ENCODE measurements at regions not wholly inside any gene's neighbourhood (a gene's known extent, or its start where the extent isn't known, plus 50 kb on each side); places are given as distances from the start of the nearest gene placed in this dataset.
A peak's percentile ranks its signal among the peaks of the same experiment; 100 is the strongest.
"Not testable (repeated sequence)": the region's sequence is repeated elsewhere in the genome, so short reads cannot be mapped to it uniquely, and the experiment has no call there.

DNA sequence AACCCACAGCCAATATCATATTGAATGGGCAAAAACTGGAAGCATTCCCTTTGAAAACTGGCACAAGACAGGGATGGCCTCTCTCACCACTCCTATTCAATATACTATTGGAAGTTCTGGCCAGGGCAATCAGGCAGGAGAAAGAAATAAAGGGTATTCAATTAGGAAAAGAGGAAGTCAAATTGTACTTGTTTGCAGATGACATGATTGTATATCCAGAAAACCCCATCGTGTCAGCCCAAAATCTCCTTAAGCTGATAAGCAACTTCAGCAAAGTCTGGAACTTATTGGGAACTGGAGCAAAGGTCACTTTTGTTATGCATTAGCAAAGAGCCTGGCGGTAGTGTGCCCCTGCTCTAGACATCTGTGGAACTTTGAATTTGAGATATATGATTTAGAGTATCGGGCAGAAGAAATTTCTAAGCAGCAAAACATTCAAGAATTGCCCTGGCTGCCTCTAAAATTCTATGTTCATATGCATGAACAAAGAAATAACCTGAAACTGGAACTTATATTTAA is 53.4 kb upstream of the PSMA1 start:
- DNase-seq (ENCODE audit: low read depth in 2 of 2), result not testable (repeated sequence)

DNA sequence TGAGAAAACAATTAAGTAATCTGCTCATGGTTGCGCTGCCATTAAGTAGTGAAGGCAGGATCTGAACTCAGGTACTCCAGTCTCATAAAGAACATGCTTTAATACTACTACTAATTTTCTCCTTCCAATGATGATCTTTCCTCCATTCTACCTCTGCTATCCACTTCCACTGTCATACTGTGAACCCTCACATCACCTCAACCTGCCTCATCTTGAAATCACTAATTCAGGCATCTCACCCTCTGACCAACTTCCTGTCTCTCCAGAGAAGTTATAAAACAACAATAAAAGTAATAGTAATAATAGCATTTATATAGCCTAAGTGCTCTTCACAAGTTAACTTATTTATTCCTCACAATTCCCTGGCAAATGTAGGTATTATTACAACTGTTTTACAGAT is 57.1 kb upstream of the PSMA1 start:
- no peak for DNase-seq (ENCODE audit: low read depth in 2 of 2)

DNA sequence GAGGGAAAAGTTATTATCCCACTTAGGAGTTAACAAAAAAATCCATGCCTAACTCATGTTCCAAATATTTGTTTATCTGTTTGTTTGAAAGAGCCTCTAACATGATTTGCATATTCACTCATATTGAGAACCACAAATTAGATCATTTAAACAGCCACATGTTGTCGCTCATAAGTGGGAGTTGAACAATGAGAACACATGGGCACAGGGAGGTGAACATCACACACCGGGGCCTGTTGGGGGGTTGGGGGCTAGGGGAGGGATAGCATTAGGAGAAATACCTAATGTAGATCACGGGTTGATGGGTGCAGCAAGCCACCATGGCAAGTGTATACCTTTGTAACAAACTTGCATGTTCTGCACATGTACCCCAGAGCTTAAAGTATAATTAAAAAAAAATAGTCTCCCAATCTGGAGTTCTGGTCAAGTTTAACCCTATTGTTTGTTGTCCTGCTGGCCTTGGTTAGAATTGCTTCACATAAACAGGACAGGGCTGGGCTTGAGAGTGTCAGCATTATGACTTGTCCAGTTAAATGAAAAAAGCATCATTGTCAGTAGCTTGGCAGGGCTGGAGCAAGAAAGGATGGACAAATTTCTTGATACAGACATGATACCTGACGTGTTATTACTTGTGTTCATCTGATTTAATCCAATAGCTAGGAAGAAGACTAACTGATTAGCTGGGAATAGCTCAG is 57.8 kb upstream of the PSMA1 start:
- no peak for DNase-seq (ENCODE audit: low read depth in 2 of 2)

DNA sequence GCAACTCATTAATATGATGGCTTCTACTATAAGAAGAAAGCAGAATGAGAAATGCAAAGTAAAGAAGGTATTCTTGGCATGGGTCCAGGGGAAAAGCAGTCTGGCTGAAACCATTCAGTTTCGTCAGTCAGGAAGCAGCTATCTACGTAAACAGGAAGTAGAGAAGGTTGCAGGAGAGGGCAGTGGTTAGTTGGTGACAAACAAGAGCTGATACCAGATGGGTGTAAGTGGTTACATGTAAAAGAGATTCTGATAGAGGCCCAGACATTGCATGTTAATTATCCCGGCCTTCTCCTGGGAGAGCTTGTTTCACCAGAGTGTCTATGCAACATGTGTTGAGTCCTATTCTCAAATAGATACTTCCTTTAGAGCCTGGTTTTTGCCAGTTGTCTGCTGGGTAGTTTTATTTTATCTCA is 58.4 kb upstream of the PSMA1 start:
- peak; percentile 10 to 17 for DNase-seq (ENCODE audit: low read depth in 2 of 2)

DNA sequence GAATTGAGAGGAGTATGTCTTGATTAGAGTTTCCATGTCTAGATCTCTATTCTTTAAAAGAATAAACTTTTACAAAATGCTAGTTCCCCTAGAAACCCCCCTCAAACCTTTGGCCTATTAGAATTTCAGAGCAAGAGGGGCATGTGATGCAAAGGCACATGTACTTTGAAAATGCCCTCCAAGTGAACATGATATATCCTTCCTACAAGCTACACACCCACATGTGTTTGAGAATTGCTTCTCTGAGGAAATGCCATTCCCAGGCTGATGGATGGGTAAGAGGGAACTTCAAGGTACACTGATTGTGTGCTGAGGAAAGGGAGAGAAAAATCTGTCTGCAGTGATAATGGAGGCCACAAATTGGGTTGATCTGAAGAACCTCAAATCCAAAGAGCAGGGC is 59.5 kb upstream of the PSMA1 start:
- no peak for DNase-seq (ENCODE audit: low read depth in 2 of 2)

DNA sequence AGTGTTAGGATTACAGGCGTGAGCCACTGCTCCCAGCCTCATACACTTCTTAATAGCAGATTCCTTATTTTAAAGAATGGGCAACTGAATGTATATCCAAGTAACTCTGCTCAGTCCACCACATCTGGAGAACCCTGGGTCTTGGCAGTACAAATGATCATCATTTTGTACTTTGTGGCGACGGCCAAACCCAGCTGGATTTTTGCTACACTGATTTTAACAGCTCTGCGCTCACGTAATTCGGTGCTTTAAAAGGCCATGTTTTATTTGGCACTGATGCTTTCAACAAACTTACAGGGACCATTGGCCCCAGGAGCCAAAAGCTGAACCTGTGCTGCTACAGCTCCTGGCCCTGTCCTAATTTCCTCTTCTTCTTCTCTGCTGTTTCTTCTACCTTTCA is 60.8 kb upstream of the PDE3B start:
- DNase-seq (ENCODE audit: low read depth in 2 of 2), result no peak

DNA sequence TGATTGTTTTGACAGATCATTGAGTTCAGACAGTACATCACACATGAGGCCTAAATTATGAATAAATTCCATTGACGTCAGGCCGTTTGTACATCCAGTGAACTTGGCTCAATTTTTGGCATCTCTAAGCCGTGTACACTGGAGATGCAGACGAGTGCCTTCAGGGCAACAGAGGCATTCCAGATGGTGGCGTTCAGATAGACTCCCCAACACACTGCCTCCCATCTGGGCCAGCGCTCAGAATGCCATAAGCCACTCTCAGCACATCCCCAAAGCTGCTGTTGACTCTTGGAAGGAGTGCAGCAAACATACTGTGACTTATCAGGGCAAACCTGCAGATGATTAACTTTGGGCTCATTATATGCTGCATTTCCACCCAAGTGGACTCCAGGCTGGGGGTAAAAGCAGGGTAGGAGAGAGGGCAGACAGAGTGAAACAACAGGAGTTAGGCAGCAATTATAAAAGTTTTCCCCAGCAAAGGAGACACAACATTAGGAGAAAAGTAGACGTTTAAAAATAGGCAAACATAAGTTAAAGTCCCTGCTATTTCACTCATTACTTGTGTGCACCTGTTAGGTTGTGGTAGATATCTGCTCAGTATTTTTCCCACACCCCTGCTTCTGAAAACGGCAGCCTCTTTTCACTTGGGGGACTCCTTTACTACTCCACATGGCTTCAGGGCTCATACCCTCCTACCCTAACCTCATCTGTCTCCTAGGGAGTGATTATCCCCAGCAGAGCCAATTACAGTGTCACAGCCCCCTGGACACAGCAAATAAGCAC is 60.2 kb upstream of the PDE3B start:
- DNase-seq (ENCODE audit: low read depth in 2 of 2), result no peak

DNA sequence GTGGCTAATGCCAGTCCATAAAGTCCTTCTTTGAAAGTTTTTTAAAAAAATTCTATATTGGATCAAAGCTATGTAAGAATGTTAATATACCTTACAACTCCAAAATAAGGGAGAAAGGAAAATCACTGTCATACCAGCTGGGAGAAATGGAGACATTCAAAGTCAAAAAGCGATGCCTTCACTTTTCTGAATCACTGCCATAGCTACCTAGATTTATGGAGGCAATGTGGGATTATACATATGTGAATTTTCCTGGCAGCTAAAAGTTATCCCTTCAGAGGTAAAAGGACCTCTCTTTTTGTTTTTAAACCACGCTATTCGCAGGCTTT is 59.6 kb upstream of the PDE3B start:
- no peak for DNase-seq (ENCODE audit: low read depth in 2 of 2)

DNA sequence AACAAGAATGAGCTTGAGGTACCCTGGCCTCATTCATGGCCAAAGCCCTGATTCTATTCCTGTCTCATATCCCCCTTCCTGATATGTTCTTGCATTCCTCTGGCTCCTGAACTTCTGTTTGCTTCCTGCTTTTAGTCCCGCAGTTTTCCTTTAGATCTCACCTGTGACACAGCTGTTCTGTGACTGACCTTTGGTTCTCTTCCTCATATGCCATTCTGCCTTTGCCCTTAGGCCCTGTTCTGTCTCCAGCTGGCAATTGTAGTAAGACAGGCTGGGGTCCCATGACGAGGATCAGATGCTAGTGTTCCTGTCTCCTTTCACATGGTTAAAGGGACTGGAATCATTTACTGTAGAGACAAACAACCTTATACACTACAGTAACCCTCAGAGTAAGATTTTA is 59.0 kb upstream of the PDE3B start:
- DNase-seq (ENCODE audit: low read depth in 2 of 2), result no peak

DNA sequence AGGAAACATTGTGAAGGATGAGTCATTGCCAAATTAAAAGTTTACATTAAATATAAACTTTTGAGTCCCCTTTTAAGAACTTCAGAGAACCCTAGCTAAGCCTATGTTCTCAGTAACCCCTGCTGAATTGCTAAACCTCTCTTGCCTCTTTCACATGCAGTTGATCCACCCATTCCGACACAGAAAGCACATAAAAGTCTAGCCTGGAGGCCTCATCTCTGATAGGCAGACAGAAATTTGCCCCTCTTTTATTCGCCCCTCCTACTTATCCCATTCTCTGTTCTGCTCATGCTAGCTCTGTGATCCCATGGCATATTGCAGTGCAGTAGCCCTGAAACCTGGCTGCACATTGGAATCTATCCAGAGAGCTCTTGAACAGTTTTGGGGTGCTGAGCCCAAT is 58.2 kb upstream of the PDE3B start:
- no peak for DNase-seq (ENCODE audit: low read depth in 2 of 2)

DNA sequence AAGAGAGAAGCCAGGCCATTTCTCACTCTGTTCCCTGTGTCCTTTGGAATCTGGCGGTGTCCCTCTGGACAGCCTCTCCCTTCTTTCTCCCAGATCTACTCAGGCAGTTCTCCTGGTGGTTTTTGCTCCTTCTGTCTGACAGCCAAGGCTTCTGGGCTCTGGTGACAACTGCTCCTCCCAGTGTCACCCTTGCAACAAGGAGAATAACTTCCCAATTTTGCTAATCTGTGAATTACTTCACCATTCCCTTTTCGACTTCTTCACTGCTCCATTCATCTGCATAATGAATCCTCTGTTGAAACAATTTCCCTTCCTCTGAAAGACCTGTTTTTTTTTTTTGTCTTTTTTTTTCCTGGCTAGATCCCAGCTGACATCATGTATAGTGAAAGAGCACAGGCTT is 56.3 kb upstream of the PDE3B start:
- no peak for DNase-seq (ENCODE audit: low read depth in 2 of 2)

DNA sequence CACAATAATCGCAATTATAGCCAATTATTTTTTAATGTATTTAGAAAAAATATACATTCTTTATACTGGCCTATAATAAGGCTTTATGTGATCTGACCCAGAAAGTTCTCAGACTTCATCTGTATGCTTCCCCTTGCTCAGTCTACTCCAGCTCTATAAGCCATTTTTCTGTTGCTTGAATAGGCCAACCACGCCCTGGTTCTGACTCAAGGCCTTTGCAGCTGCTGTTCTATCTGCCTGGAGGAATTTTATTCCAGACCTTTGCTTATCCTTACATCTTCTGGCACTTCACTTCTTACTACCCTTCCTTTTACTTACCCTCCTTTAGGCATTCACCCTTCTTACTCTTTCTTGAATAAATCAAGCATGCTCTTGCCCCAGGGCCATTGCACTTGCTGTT is 54.9 kb upstream of the PDE3B start:
- no peak for DNase-seq (ENCODE audit: low read depth in 2 of 2)

DNA sequence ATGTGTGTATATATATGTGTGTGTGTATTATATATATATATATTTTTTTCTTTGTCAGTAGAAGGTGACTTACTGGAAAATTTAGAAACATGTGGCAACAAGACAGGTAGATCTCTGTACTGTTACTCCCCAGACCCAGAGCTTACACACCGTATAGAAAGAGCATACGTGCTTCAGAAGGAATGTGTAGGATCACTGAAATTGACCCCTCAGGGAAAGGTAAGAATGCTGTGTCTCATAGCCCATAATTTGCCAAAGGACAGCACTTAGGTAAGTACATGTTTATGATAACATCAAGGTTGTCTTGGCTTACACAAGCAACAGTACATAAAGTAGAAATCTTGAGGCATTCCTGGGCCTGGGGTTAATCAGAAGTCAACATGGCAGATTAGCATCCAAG is 54.2 kb upstream of the PDE3B start:
- no peak for DNase-seq (ENCODE audit: low read depth in 2 of 2)

DNA sequence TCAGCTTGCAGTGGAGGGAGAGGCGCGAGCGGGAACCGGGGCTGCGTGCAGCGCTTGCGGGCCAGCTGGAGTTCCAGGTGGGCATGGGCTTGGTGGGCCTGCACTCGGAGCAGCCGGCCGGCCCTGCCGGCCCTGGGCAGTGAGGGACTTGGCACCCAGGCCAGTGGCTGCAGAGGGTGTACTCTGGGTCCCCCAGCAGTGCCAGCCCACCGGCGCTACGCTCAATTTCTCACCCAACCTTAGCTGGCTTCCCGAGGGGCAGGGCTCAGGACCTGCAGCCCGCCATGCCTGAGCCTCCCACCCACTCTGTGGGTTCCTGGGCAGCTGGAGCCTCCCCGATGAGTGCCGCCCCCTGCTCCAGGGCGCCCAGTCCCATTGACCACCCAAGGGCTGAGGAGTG is 52.6 kb upstream of the PDE3B start:
- not testable (repeated sequence) for DNase-seq (ENCODE audit: low read depth in 2 of 2)

DNA sequence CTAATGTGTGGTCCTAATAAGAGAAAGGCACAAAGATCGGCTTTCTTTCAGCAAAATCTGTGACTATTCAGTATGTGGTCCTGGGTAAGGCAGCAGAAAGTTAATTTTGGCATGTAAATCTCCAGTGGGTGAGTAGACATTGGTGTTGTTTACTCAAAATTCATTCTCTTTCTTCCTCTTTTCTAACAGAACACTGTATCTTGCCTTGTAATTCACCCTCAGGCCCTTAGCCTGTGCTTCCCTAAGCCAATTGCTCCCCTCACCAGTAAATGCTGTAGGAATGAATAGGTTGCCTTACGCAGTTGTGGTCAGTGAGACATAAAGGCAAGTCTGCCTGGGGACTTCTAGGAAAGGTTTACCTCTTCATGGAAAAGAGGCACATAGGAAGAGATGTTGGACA is 49.9 kb upstream of the PDE3B start:
- DNase-seq (ENCODE audit: low read depth in 2 of 2), result no peak
